ENCODE measurements at regions not wholly inside any gene's neighbourhood (a gene's known extent, or its start where the extent isn't known, plus 50 kb on each side); places are given as distances from the start of the nearest gene placed in this dataset.
"Not testable (repeated sequence)": the region's sequence is repeated elsewhere in the genome, so short reads cannot be mapped to it uniquely, and the experiment has no call there.

GRCh38 chr21:9851695-9852094, 669.7 kb upstream of the TPTE start:
- TF ChIP-seq ZNF24 (IDR thresholded peaks at IDR 0.05); BDP1 (IDR thresholded peaks at IDR 0.05; ENCODE audit: insufficient read depth, insufficient read length); PHF21A (IDR thresholded peaks at IDR 0.05; ENCODE audit: borderline replicate concordance, low read depth); ESRRA (IDR thresholded peaks at IDR 0.05; ENCODE audit: borderline replicate concordance, low read depth); BHLHE40 (IDR thresholded peaks at IDR 0.05; ENCODE audit: low read length): not testable (repeated sequence)
